CD4-positive, alpha-beta T cell treated with Interleukin-15 for 4 hours (primary cell): ENCODE measurements at regions not wholly inside any gene's neighbourhood (a gene's known extent, or its start where the extent isn't known, plus 50 kb on each side); places are given as distances from the start of the nearest gene placed in this dataset.
A peak's percentile ranks its signal among the peaks of the same experiment; 100 is the strongest.
"Not testable (repeated sequence)": the region's sequence is repeated elsewhere in the genome, so short reads cannot be mapped to it uniquely, and the experiment has no call there.

Source experiments
- DNase-seq: peaks from one replicate; pipeline ENCODE4 v3.0.0-alpha.2; 2020; ENCODE audit warnings: low spot score

DNA sequence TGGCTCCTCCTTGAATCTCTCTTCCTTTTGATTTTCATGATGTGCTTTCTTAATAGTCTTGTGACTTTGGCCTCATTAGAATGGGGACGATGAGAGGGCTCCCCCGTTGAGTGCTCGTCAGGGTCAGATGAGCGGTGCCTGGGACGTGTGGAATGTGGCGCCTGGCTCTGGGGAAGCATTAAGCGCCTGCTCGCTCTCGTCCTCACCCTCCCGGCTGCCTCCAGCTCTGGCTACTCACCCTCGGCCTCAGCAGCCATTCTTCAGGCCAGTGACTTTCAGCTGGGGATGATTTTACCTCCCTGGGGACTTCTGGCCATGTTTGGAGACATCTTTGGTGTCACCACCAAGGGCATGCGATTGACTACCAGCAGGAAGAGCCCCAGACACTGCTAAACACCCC, 69.7 kb downstream of the RPS6KA4 start:
- no peak for DNase-seq

DNA sequence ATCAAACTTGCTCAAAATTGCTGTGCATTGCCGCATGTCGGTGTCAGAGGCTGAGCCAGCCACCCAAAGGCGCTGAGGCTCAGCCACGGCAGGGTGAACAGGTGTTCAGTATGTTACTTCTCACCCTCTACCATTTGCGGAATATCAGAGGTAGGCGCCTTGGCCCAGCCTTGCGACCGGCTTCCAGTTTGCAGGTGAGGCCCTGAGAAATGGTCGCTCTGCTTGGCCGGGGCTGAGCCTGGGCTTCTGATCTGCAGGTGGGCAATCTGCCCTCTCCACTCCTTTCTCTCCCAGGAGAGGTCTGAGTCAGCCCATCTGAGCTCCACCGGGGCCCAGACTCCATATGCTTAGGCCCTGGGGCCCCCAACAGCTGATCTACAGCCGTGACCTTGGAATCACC, 71.0 kb downstream of the RPS6KA4 start:
- no peak for DNase-seq

DNA sequence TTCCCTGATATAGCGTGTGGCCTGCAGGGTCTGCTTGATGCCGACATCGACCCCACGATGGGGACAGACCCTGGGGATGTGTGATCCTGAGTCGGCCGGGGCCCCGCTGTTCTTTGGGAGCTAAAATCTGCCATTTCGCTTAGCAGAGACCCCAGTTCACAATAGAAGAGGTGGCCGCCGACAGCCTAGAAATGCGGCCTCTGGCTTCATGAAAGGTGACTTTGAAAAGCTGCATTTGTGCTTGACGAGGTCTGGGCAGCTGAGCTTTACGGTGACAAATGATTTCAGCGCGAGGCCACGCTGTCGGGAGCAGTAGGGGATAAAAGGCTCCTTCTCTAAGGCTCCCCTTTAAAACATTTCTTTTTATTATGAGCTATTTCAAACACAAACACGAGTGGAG, 71.7 kb downstream of the RPS6KA4 start:
- no peak for DNase-seq

DNA sequence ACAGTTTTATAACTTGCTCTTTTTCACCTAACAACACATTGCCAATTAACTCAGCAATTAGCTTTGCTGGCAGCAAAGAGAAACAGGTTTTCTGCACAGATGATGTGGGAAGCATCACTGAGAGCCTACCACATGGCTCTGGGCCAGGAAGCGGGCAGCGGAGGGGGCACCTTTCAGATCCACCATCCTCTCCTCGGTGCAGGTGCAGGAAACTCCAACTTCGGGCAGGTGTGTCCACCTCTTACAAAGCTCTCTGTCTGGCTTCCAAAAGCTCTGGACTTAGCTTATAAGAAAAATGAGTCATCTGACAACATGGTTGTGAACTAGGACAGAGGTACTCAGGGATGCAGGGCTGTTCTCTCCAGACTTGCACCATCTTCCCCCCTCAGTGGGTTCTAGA, 77.0 kb downstream of the RPS6KA4 start:
- DNase-seq = no peak

DNA sequence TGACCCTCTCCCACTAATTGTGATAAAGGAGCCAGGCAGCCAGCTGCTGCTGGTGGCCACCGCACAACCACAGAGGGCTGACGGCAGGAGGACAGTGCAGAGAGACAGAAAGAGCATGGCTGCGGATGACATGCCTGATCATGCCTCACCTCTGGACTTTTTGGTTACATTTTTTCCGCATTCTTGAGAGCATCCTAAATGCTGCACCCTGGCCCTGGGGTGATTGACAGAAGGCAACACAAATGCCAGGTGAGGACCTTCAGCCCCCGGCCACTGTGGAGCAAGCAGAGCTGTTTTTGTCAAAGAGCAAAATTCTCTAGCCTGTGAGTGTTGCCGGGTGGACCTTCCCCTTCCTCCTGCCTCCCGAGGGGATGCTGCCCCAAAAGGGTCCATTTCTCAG, 78.5 kb downstream of the RPS6KA4 start:
- no peak for DNase-seq

DNA sequence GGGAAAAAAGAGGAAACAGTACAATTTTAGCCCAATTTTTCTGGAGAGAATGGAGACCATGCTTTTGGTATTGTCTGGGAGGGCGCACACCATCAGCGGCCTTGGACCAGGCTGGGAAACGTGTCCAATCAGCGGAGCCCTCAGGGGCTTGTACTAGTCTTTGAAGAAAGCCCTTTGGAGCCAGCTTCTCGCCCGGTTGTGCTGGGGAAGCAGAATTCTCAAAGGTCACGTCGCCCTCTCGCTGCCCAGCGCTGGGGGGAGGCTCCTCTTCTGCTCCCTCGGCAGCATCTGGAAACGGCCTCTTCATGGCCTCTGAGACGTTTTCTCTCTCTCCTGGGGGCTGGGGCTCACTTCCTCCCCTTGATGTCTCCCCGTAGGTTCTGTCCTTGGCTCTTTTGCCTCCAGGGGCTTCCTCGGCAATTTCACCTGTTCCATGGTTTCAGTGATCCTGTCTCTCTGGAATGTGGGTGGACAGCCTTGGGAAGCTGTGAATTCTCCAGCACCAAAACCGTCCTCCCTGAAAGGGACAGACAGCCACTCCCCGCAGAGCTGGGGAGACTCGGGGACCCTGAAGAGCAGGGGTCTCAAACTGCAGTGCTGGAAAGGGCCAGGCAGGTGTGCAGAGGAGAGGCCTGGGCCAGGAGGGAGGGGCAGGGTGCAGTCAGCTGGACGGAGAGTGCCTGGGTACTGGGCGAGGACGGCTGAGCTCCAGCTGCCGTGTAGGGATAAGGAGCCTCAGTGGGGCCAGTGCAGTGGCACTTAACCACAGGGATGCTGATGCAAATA, 80.2 kb downstream of the RPS6KA4 start:
- no peak for DNase-seq

DNA sequence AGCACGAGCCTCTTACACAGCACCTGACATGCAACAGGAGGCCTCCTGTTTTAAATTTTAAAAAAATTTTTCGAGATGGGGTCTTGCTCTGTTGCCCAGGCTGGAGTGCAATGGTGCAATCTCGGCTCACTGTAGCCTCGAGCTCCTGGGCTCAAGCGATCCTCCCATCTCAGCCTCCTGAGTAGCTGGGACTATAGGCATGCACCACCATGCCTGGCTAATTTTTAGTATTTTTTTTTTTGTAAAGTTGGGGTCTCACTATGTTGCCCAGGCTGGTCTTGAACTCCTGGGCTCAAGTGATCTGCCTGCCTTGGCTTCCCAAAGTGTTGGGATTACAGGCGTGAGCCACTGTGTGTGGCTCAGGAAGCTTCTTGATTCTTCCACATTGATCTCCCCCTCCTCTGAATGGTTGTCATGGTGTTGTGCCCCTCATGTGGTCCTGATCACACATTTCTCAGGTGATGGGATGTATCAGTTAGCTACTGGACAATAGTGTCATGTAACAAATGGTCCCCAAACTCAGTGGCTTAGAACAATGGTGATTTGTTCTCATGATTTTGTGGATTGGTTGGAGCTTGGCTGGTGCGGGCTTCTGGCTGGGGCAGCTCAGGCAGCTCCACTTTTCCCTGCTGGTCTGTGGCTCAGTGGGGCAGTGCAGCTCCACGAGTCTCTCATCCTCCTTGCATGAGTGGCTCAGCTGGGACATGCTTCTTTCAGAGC, 81.0 kb downstream of the RPS6KA4 start:
- not testable (repeated sequence) for DNase-seq

DNA sequence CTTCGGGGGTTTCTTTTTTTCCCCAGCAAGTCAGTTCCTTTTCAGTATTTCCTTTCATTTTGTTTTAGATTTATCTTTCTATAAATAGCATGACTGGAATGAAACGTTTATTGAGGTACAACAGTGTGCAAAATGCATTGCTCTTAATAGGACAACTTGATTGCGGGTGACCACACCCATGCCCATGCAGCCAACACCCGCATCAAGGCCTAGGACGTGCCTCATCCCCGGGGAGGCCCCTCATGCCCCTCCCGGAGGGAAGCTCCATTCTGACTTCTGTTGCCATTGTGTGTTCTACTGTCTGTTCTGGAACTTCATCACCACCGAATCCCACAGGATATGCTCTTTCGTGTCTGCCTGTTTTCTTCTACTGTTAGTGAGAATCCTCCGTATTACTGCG, 82.2 kb downstream of the RPS6KA4 start:
- DNase-seq = no peak

DNA sequence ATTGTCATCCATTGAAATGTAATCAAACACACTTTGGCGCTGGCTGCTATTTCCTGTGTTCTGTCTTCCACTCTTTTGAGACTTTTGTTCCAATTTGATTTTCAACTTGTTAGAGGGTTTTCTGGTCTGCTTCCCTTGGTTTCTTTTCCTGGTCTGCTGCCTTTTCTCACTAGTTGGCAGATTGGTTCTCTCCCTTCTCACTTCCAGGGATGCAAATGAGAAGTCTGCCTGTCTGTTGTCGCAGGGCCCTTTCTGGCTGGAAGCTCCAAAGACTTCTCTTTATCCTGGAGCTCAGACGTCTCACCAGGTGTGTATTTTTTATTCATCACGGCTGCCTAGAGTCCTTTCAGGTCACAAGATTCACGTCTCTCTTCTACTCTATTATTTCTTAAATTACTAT, 84.0 kb downstream of the RPS6KA4 start:
- no peak for DNase-seq

DNA sequence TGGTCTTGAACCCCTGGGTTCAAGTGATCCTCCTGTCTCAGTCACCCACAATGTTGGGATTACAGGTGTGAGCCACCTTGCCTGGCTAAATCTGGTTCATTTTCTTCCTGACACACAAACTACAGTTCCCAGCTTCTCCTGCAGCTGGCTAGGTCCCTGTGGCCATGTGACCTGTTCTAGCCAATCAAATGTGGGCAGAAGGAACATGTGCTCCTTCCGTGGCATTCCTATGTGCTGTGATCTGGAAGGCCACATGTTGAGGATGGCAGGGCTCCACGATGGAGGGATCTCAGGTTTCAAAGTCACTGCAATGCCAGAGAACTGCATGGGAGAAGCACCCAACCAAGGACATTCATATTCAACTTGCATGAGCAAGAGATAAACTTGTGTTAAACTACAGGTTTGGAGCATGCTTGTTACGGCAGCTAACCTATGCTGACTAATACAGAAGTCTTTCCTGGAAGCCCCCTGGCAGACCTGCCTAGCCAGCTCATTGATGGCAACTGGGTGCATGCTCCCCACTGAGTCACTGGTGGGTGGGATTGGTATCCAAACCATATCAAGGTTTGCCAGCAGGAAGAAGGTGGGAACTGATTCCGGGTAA, 86.0 kb downstream of the RPS6KA4 start:
- no peak for DNase-seq

DNA sequence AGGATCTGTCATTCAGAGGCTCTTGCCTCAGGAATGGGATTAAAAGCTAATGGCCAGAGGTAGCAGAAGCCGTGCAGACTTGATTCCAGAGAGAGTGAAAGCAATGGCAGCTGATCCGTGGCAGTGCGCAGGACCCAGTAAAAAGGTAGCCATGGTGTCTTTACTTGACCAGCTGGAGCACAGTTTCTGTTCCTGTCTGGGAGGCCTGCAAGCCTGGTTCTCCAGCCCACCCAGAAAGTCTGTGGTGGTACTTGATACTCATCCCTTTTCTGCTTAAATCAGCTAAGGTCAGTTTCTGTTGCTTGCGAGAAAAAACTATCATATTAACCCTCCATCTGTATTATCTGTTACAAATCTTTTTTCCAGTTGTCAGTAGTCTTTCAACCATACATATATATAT, 86.7 kb downstream of the RPS6KA4 start:
- DNase-seq = no peak

DNA sequence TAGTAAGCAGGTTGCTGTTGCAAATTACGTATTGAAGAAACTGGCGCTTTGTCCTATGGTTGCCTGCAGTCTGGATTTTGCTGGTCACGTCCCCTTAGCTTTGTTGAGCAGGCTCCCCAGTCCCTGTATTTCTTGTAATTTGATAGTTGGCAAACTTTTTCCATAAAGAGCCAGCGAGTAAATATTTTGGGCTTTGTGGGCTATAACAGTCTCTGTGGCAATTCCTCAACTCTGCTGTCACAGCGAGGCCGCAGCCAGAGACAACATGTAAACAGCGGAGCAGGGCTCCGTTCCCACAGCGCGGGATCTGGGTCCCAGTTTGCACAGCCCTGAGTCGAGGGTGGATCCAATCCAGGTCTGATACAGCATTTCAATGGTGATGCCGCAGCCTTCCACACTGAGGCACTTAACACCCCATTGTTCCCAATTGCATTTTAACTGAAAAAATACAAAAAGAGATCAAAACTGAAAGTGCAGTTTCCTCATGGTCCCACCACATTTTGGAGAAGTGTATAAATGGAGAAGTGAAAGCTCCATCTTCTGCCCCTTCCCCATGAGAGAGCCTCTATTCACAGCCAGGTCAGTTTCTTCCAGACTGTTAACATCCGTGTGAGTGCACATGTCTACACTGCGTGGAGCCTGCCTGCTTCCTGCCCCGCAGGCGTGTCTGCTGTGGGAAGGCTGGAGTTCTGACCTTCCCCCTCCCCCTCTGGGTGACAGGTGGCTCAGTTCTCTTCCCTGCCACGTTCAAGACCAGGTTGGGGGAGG, 89.1 kb downstream of the RPS6KA4 start:
- peak; percentile 2 for DNase-seq

DNA sequence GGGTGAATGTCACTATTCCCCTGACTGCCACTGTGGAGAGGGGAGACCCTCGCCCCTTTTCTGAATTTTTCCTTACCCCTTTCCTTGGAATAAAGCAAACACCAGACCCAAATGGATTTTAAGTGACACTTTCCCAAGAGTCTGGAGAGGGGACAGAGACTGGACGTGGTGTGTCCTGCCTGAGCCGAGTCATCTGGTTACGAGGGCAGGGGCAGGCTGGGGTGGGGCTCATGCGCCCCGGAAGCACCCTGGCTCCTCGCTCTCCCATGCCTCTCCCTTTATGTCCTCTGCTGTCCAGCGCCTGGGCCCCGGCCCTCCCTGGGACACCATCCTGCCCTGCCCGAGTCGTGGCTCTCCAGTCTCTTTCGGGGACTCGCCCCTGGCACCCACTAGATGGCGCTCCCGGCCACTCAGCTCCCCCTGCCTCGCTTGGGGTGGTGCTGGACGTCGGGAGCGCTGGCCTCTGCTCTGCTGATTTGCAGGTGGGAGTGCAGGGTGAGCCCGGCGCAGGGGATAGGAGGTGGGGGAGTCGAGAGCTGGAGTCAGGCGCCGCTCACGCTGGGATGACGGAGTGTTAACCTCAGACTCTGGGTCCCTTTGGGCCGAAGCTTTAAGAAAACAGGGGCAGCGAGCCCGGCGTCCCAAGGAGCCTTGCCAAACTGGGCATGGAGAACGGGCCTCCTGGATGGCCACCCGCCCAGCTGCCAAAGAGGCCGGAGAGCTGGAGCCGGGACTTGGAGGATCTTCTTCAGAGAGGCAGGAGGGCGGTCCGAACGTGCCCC, 89.8 kb downstream of the RPS6KA4 start:
- peak; percentile 66 for DNase-seq

DNA sequence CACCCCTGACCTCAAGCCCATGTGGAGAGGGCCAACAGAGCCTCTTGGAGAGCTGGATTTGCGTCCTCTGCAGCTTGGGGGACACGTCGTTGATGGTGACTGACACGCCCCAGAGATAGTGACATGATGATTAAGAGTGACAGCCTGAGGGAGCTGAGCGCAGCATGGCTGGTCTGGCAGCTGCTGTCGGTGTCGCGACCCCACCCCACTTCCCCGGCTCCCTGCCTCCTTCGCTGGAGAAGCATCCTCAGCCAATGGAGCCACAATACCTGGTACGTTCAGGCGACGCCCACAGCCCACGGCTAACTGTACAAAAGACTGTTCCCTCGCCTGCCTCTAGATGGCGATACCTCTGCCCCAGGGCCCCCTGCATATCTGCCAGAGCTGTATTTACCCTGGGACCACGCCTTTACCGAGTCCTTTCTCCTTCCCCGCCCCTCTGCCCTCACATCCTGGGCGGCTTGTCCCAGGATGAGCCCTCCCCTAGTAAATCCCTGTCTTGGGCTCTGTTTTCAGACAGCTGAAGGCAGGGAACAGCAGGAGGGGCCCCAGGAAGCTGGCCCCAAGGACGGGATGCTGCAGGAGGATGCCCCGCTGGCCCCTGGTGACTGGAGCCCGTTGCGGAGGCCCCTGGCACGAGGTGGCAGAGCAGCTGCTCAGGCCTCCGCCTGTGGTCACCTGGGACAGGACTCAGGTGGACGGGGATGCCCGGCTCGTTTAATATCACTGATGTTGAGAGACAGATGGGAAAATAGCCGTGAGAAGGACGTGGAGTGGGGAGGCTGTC, 90.6 kb downstream of the RPS6KA4 start:
- DNase-seq = peak; percentile 69

DNA sequence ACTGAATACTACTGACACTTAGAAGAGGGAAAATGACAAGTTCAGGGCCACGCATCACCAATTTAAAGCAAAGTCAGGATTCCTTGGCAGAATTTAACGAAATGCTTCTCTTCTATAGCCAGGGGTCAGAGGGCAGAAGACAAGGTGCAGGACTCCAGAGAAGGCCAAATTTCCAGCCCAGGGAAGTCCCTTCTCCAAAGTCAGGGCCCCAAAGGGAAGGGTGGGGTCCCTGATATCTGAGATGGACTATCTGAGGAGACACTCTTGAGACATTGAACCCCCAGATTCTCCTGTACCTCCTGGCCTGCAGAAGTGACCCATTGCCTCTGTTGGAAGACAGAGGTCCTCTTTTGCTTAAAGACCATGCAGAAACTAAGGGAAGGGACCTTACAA, 91.2 kb downstream of the RPS6KA4 start:
- DNase-seq = no peak

DNA sequence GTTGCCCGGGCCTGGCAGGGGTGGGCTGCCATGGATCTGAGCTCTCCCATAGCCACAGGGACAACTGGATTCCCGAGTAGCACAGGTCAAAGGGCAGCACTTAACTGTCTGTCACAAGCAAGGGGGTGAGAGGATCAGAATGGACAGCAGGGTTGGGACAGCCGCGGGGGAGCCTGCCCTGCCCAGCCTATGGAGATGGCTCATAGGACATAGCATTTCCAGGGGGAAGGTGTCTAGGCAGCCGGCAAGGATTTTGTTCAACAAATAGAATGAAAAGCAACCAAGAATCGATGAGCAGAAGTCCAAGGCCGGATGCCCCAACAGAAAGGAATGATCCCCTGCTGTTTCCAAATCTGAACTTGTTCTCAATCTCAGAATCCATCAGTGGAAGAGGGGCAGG, 92.9 kb downstream of the RPS6KA4 start:
- DNase-seq = no peak

DNA sequence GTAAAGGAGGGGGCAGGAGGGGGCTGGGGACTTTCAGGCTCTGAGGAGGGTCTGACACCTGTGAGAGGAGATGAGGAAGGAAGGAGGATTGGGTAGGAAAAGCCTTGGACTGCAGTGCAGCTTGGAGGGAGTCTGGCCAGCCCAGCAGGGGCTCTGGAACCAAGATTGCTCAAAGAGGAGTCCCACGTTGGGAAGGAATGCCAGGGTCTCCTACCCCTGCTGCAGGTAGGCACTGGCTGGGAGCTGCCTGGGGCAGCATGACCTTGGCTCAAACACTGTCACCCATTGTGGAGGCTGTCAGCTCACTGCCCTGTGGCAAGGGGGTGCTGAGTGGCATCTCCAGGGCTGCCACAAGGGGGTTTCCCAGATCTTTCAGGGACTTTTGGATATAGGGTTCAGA, 94.5 kb downstream of the RPS6KA4 start:
- DNase-seq = no peak

DNA sequence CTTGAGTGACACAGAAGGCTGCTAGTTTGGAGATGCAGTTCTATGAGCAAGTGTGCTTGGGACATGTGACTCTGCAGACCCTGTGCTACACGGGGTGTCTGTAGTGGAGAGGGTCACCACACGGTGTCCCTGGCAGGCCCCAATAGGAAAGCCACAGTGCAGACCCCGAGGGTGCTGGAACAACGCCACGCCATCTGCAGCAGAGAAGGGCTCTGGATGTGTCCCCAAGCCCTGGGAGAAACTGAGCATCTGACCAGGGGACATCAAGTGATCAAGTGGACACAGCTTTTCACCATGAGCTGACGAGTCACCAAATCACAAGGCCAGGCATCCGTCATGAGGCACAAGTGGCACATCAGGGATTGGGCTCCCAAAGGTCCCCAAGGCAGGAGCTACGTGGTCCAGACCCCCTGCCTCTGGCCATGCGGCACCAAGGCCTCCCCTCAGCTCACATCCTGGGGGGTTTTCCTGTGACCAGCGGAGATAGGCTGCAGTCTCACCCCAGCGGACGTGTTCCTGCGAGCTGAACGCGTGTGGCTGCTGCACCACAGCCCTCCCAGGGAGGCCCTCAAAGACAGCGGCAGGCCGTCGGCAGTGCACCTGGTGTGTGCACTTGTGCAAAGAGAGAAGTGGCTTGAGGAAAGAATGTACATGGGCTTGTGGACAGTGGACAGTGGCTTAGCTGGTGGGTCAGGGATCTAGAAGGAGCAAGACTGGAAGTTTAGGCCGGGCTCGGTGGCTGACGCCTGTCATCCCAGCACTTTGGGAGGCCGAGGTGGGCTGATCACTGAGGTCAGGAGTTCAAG, 96.7 kb downstream of the RPS6KA4 start:
- no peak for DNase-seq

DNA sequence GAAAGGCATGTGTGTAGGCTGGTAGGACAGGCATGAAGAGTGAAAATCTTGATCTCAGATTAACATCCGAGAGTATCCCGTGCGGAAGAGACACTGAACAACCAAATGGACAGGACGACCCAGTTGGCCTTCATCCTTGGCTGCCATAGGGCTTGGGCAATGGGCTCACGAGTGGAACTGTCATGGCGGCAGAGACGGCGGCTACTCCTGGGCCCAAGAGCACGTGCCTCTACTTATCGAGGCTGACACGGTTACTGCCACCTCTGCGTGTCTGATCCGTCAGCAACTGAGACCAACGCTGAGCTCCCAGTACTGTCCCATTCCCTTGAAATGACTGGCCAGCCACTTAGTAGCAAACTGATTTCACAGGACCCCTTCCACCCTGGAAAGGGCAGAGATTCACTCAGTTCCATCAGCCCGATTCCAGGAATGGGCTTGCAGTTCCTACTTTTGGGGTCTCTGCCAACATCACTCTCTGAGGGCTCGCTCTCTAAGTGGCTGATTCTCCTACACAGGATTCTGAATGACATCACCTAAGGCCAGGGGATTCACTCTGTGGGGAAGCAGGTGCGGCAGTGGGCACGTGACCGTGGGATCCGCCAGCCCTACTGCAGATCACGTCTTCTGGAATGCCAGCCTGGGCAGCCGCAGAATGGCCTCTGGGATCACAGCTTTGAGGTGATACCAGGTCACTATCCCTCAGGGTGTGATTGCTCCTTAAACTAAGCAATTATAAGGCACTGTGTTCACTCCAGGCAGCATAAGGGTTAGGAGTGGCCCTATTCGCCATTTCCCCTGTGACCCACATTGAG, 97.8 kb downstream of the RPS6KA4 start:
- no peak for DNase-seq
